H1 (cell line): ENCODE measurements at regions not wholly inside any gene's neighbourhood (a gene's known extent, or its start where the extent isn't known, plus 50 kb on each side); places are given as distances from the start of the nearest gene placed in this dataset.

Experiments used
- CTCF ChIA-PET: fragments of 300-600 bp; sonication (Branson Sonifier 250); formaldehyde crosslinking; loops from one replicate; lab custom pipeline; 2021; ENCODE audit not compliant: partially characterized antibody; lab: Charles Lee
- POLR2A ChIA-PET: fragments of 300-600 bp; sonication (Branson Sonifier 250); formaldehyde crosslinking; loops from one replicate; lab custom pipeline; 2021; ENCODE audit warnings: inconsistent platforms; ENCODE audit not compliant: partially characterized antibody; lab: Charles Lee
- DNase-seq, 2 experiments: peaks; one replicate each; pipeline versions ENCODE4 v3.0.0 to v3.0.0-alpha.2; 2010 to 2022; ENCODE audit warnings: low spot score in 2 of 2, low read depth in 1 of 2, mixed read lengths in 1 of 2
- FAIRE-seq: peaks from 2 replicates; lab custom pipeline; 2011; peaks lifted over from hg19 to GRCh38; lab: Jason Lieb, UNC
- H2AFZ ChIP-seq: 2 replicates; pipeline ENCODE4 v1.8.1; 2012; ENCODE audit warnings: low read length, inconsistent platforms
- H2AK5ac ChIP-seq: 2 replicates; pipeline ENCODE4 v1.6.1; 2013; ENCODE audit warnings: low read depth, low read length
- H2BK120ac ChIP-seq: replicated peaks from 2 replicates; pipeline ENCODE3; 2013; ENCODE audit warnings: low read depth, low read length, inconsistent platforms
- H2BK12ac ChIP-seq: 2 replicates; pipeline ENCODE4 v1.6.1; 2013; ENCODE audit warnings: low read depth, low read length
- H2BK15ac ChIP-seq: 2 replicates; pipeline ENCODE4 v1.6.1; 2013; ENCODE audit warnings: low read length
- H2BK20ac ChIP-seq: 2 replicates; pipeline ENCODE4 v1.6.1; 2013; ENCODE audit warnings: low read length
- H2BK5ac ChIP-seq: 2 replicates; pipeline ENCODE4 v1.6.1; 2013; ENCODE audit warnings: low read depth, low read length
- H3K14ac ChIP-seq: 2 replicates; pipeline ENCODE4 v1.6.1; 2013; ENCODE audit warnings: inconsistent platforms; ENCODE audit not compliant: insufficient read length
- H3K18ac ChIP-seq: 2 replicates; pipeline ENCODE4 v1.6.1; 2013; ENCODE audit warnings: low read length; ENCODE audit errors: extremely low read depth
- H3K23ac ChIP-seq: 2 replicates; pipeline ENCODE4 v1.6.1; 2013; ENCODE audit warnings: inconsistent platforms; ENCODE audit not compliant: insufficient read length
- H3K23me2 ChIP-seq: 2 replicates; pipeline ENCODE4 v1.6.1; 2013; ENCODE audit warnings: low read depth, low read length
- H3K27ac ChIP-seq: 2 replicates; pipeline ENCODE4 v1.6.1; 2011; ENCODE audit warnings: low read depth, low read length, inconsistent platforms
- H3K27me3 ChIP-seq, 4 experiments: replicated peaks in 1 of 4; 1 replicate in 1 of 4; 2 replicates in 3 of 4; pipeline versions ENCODE4 v1.6.1 to v1.8.1; 2011 to 2013; ENCODE audit warnings: low read length in 3 of 4, mild to moderate bottlenecking in 3 of 4, inconsistent platforms in 2 of 4, mixed read lengths in 2 of 4, moderate library complexity in 1 of 4; ENCODE audit not compliant: control insufficient read depth in 3 of 4, insufficient read depth in 3 of 4; ENCODE audit errors: extremely low read depth in 1 of 4
- H3K36me3 ChIP-seq, 4 experiments: 2 replicates each; pipeline versions ENCODE4 v1.6.1 to v1.8.1; 2011 to 2013; ENCODE audit warnings: mild to moderate bottlenecking in 4 of 4, low read length in 3 of 4, moderate library complexity in 2 of 4, control low read depth in 1 of 4, inconsistent platforms in 1 of 4; ENCODE audit not compliant: insufficient read depth in 4 of 4, control insufficient read depth in 2 of 4
- H3K4ac ChIP-seq: replicated peaks from 2 replicates; pipeline ENCODE3; 2013; ENCODE audit warnings: low read length, low read depth, mixed read lengths, inconsistent platforms; ENCODE audit not compliant: insufficient read length
- H3K4me1 ChIP-seq, 4 experiments: replicated peaks in 1 of 4; 1 replicate in 1 of 4; 2 replicates in 3 of 4; pipeline versions ENCODE4 v1.6.1 to v1.8.1; 2011 to 2013; ENCODE audit warnings: low read length in 3 of 4, inconsistent platforms in 2 of 4, mixed read lengths in 1 of 4; ENCODE audit not compliant: insufficient read depth in 4 of 4, control insufficient read depth in 3 of 4
- H3K4me2 ChIP-seq, 2 experiments: 2 replicates each; pipeline versions ENCODE4 v1.6.1 to v1.8.1; 2011 to 2013; ENCODE audit warnings: low read depth in 2 of 2, low read length in 2 of 2, control low read depth in 1 of 2, inconsistent platforms in 1 of 2, mild to moderate bottlenecking in 1 of 2; ENCODE audit not compliant: insufficient read depth in 1 of 2
- H3K4me3 ChIP-seq, 4 experiments: fragments of 200-600, 300-600 bp in 1 of 4; sonication (generic), shearing (Covaris generic), sonication (Bioruptor Twin) in 1 of 4; 2 replicates each; pipeline versions ENCODE4 v1.5.1 to v1.8.1; 2011 to 2016; ENCODE audit warnings: low read length in 4 of 4, low read depth in 3 of 4, control low read depth in 2 of 4, inconsistent platforms in 2 of 4, mild to moderate bottlenecking in 2 of 4, mixed read lengths in 1 of 4, moderate library complexity in 1 of 4; ENCODE audit not compliant: insufficient read depth in 2 of 4; ENCODE audit errors: extremely low read depth in 1 of 4
- H3K56ac ChIP-seq: replicated peaks from 2 replicates; pipeline ENCODE3; 2013; ENCODE audit warnings: low read depth, mild to moderate bottlenecking, mixed read lengths, low read length, inconsistent platforms; ENCODE audit not compliant: insufficient read length
- H3K79me1 ChIP-seq: 2 replicates; pipeline ENCODE4 v1.6.1; 2013; ENCODE audit warnings: low read depth, low read length, control low read depth
- H3K79me2 ChIP-seq, 2 experiments: 2 replicates each; pipeline versions ENCODE4 v1.6.1 to v1.8.1; 2012 to 2013; ENCODE audit warnings: low read length in 2 of 2, mild to moderate bottlenecking in 2 of 2, inconsistent platforms in 1 of 2; ENCODE audit not compliant: insufficient read depth in 2 of 2, control insufficient read depth in 1 of 2
- H3K9ac ChIP-seq, 4 experiments: replicated peaks in 1 of 4; 1 replicate in 1 of 4; 2 replicates in 3 of 4; pipeline versions ENCODE4 v1.6.1 to v1.8.1; 2011 to 2013; ENCODE audit warnings: low read depth in 3 of 4, low read length in 3 of 4, control low read depth in 2 of 4, mild to moderate bottlenecking in 2 of 4, moderate library complexity in 2 of 4, inconsistent platforms in 1 of 4; ENCODE audit errors: extremely low read depth in 1 of 4
- H3K9me3 ChIP-seq, 2 experiments: 2 replicates each; pipeline versions ENCODE4 v1.6.1 to v1.8.1; 2012 to 2013; ENCODE audit warnings: mild to moderate bottlenecking in 2 of 2, moderate library complexity in 2 of 2, control low read depth in 1 of 2, inconsistent platforms in 1 of 2, low read depth in 1 of 2, low read length in 1 of 2, mixed read lengths in 1 of 2; ENCODE audit not compliant: insufficient read depth in 2 of 2
- H4K20me1 ChIP-seq, 2 experiments: replicated peaks in 1 of 2; 2 replicates each; pipeline versions ENCODE3 to v1.8.1; 2011 to 2013; ENCODE audit warnings: inconsistent platforms in 2 of 2, low read length in 2 of 2, mild to moderate bottlenecking in 1 of 2; ENCODE audit not compliant: insufficient read depth in 2 of 2, control insufficient read depth in 1 of 2
- H4K5ac ChIP-seq: 2 replicates; pipeline ENCODE4 v1.6.1; 2013; ENCODE audit warnings: low read length, low read depth, mixed read lengths, inconsistent platforms; ENCODE audit not compliant: insufficient read length
- H4K8ac ChIP-seq: 2 replicates; pipeline ENCODE4 v1.8.0; 2013; ENCODE audit warnings: mild to moderate bottlenecking, moderate library complexity, low read length, inconsistent platforms; ENCODE audit not compliant: insufficient read depth; ENCODE audit errors: extremely low read depth
- H4K91ac ChIP-seq: replicated peaks from 2 replicates; pipeline ENCODE3; 2013; ENCODE audit warnings: low read length, mixed read lengths, inconsistent platforms; ENCODE audit not compliant: insufficient read length
- ATF2 ChIP-seq: IDR thresholded peaks from 2 replicates; pipeline ENCODE4 v1.6.1; 2012; ENCODE audit warnings: low read length, inconsistent platforms
- BACH1 ChIP-seq: IDR thresholded peaks from 2 replicates; pipeline ENCODE4 v1.6.1; 2012; ENCODE audit warnings: low read length, improper control_type of control experiment
- CBX8 ChIP-seq: fragments of 300-800, 300-1000 bp; sonication (generic); IDR thresholded peaks from 2 replicates; pipeline ENCODE4 v1.7.1; 2016; ENCODE audit warnings: low read depth, low read length, borderline replicate concordance
- EGR1 ChIP-seq: IDR thresholded peaks from 2 replicates; pipeline ENCODE4 v1.6.1; 2011; ENCODE audit warnings: low read depth, low read length, borderline replicate concordance
- EP300 ChIP-seq, 2 experiments: IDR thresholded peaks; 1 replicate in 1 of 2; 2 replicates in 1 of 2; pipeline ENCODE4 v1.6.1; 2011 to 2012; ENCODE audit warnings: low read depth in 2 of 2, low read length in 2 of 2, mild to moderate bottlenecking in 2 of 2, borderline replicate concordance in 1 of 2, inconsistent platforms in 1 of 2, moderate library complexity in 1 of 2
- GABPA ChIP-seq: IDR thresholded peaks from 2 replicates; pipeline ENCODE4 v1.6.1; 2011; ENCODE audit warnings: mild to moderate bottlenecking, low read length, moderate library complexity, borderline replicate concordance; ENCODE audit not compliant: insufficient read depth
- PHF8 ChIP-seq: fragments of 200-600 bp; sonication (generic); conservative IDR thresholded peaks from 2 replicates; pipeline ENCODE4 v1.7.1; 2012; ENCODE audit warnings: low read depth, mild to moderate bottlenecking, inconsistent platforms, low read length, moderate library complexity
- POLR2AphosphoS5 ChIP-seq: IDR thresholded peaks from 2 replicates; pipeline ENCODE4 v1.6.1; 2011; ENCODE audit warnings: low read depth, low read length
- RBBP5 ChIP-seq: IDR thresholded peaks from 2 replicates; pipeline ENCODE4 v1.7.1; 2012; ENCODE audit warnings: low read depth, mild to moderate bottlenecking, inconsistent platforms, low read length, moderate library complexity, borderline replicate concordance
- RNF2 ChIP-seq: fragments of 200-900, 300-1000 bp; sonication (generic); IDR thresholded peaks from 2 replicates; pipeline ENCODE4 v1.7.1; 2016; ENCODE audit warnings: borderline replicate concordance, low read depth, mild to moderate bottlenecking, antibody characterized with exemption, low read length; ENCODE audit not compliant: poor library complexity, severe bottlenecking; ENCODE audit errors: missing control alignments
- SP1 ChIP-seq: IDR thresholded peaks from 2 replicates; pipeline ENCODE4 v1.6.1; 2011; ENCODE audit warnings: low read depth, low read length
- TBP ChIP-seq: IDR thresholded peaks from 2 replicates; pipeline ENCODE4 v1.6.1; 2011; ENCODE audit warnings: low read depth, low read length, improper control_type of control experiment
- TEAD4 ChIP-seq: IDR thresholded peaks from 2 replicates; pipeline ENCODE4 v1.6.1; 2012; ENCODE audit warnings: low read depth, low read length, inconsistent platforms, mixed read lengths
- WGBS, 2 experiments: shearing (Covaris generic) in 1 of 2; methylation state at CpG; one replicate each; pipeline versions ENCODE4 v1.1.6 to v1.1.7; 2013 to 2015; ENCODE audit warnings: low lambda C conversion rate in 2 of 2, mixed read lengths in 2 of 2, inconsistent platforms in 1 of 2, low coverage in 1 of 2, missing lambda C conversion rate in 1 of 2; ENCODE audit not compliant: insufficient replicate concordance in 2 of 2, insufficient coverage in 1 of 2, insufficient read length in 1 of 2; ENCODE audit errors: extremely low coverage in 1 of 2, missing lambda C conversion rate in 1 of 2; 5-methylcytosine and 5-hydroxymethylcytosine counted together

GRCh38 chrX:6761251-6761650 lies 226.3 kb upstream of the VCX3A start:
- Histone ChIP-seq H3K4me3 (no peak overlapping the region), H3K23me2 (no peaks in the 10 kb centered on the region), H4K20me1 (no peaks in the 10 kb centered on the region), H2AK5ac (no peak overlapping the region), H3K79me1 (no peaks in the 10 kb centered on the region), H3K18ac (no peak overlapping the region), H3K27ac (no peak overlapping the region), H4K8ac (no peak overlapping the region), H3K9ac (no peak overlapping the region), H2AFZ (no peak overlapping the region), H2BK120ac (no peak overlapping the region), H2BK15ac (no peak overlapping the region), H2BK5ac (no peak overlapping the region), H3K79me2 (no peaks in the 10 kb centered on the region), H2BK20ac (no peak overlapping the region), H3K23ac (no peak overlapping the region), H3K14ac (no peak overlapping the region), H2BK12ac (no peak overlapping the region), H3K56ac (no peak overlapping the region), H3K36me3 (no peaks in the 10 kb centered on the region), H3K4me1 (no peaks in the 10 kb centered on the region; a peak in 1 of 7 replicates), H3K4ac (no peak overlapping the region), H4K91ac (no peak overlapping the region), H3K4me2 (no peak overlapping the region), H3K9me3 (no peaks in the 10 kb centered on the region), H4K5ac (no peak overlapping the region), H3K27me3 (no peaks in the 10 kb centered on the region)
- no peak for DNase-seq
- TF ChIP-seq ATF2, result no peak
- no peak for TF ChIP-seq EGR1
- TF ChIP-seq CBX8, result no peak
- TF ChIP-seq RBBP5, result no peak
- TF ChIP-seq EP300 (IDR thresholded peaks at IDR 0.05; ENCODE audit: borderline replicate concordance in 1 of 2, low read depth in 2 of 2, low read length in 2 of 2), result no peak
- TF ChIP-seq BACH1, result no peak
- TF ChIP-seq PHF8, result no peak
- no peak for TF ChIP-seq RNF2
- TF ChIP-seq TEAD4, result no peak
- no peak for TF ChIP-seq POLR2AphosphoS5
- TF ChIP-seq TBP, result no peak
- no peak for TF ChIP-seq GABPA
- no peak for TF ChIP-seq SP1
- 70% methylated on average over 1 of the region's 1 CpG; no CpG with 5 or more reads in 1 of the 2 experiments for WGBS, 2 experiments
- ChIA-PET POLR2A (no interaction called here), CTCF (no interaction called here)
- FAIRE-seq, result no peak
